HG02610 (cell line): ENCODE measurements at regions not wholly inside any gene's neighbourhood (a gene's known extent, or its start where the extent isn't known, plus 50 kb on each side); places are given as distances from the start of the nearest gene placed in this dataset.
A peak's percentile ranks its signal among the peaks of the same experiment; 100 is the strongest.
"Not testable (repeated sequence)": the region's sequence is repeated elsewhere in the genome, so short reads cannot be mapped to it uniquely, and the experiment has no call there.

Experiments used
- ATAC-seq: cut with Tn5 transposase; IDR thresholded peaks from one replicate; pipeline ENCODE4 v1.9.1; 2021; ENCODE audit warnings: mild to moderate bottlenecking, moderate library complexity; ENCODE audit not compliant: unreplicated experiment

DNA sequence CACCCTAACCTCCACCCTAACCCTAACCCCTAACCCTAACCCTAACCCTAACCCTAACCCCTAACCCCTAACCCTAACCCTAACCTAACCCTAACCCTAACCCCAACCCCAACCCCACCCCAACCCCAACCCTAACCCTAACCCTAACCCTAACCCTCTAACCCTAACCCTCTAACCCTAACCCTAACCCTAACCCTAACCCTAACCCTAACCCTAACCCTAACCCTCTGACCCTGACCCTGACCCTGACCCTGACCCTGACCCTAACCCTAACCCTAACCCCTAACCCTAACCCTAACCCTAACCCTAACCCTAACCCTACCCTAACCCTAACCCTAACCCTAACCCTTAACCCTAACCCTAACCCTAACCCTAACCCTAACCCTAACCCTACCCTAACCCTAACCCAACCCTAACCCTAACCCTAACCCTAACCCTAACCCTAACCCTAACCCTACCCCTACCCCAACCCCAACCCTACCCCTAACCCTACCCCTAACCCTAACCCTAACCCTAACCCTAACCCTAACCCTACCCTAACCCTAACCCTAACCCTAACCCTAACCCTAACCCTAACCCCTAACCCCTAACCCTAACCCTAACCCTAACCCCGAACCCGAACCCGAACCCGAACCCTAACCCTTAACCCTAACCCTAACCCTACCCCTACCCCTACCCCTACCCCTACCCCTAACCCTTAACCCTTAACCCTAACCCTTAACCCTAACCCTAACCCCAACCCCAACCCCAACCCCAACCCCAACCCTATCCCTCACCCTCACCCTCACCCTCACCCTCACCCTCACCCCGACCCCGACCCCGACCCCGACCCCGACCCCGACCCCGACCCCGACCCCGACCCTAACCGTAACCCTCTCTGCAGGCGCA, 186.2 kb upstream of the CHL1 start:
- not testable (repeated sequence) for ATAC-seq

DNA sequence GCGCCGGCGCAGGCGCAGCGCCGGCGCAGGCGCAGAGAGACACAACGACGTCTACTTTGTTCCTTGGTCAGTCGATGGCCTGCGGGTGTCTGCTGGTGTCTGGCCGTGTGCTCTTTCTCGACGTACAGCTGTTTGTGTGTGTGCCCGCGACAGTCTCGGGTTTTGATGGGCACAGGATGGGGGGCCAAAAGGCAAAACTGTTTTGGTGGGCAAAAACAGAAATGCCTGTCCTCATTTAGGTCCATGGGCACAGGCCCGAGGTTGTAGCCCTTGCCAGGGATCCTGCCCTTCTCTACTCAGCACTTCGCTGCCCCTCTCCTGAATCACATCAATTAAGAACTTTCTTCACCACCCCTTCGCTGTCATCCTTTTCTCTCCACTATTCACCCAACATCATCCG, 184.8 kb upstream of the CHL1 start:
- ATAC-seq = no peak

- no peak for ATAC-seq
Measured at GRCh38 chr3:14652-15051, 181.9 kb upstream of the CHL1 start.

- no peak for ATAC-seq
Measured at GRCh38 chr3:16366-16765, 180.2 kb upstream of the CHL1 start.

DNA sequence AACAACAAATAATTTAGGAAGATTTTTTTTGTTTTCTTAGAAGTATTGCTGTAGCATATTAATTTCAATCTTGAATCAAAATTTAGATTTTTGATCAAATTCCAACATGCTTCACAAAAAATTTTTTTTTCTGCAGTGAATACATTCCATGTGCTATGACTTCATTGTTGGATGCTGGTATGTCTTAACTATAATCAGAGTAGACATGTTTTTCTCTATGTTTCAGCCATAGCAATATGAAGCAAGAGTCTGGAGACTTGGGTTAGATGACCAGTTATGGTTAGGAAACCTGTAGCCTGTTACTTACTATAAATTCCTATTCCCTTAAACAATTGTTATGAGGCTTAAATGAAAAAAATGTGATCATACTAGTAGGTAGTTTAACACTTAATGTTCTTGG, 176.1 kb upstream of the CHL1 start:
- no peak for ATAC-seq

- ATAC-seq = no peak
Measured at GRCh38 chr3:24006-24405, 172.6 kb upstream of the CHL1 start.

GRCh38 chr3:25056-25455, 171.5 kb upstream of the CHL1 start:
- no peak for ATAC-seq

DNA sequence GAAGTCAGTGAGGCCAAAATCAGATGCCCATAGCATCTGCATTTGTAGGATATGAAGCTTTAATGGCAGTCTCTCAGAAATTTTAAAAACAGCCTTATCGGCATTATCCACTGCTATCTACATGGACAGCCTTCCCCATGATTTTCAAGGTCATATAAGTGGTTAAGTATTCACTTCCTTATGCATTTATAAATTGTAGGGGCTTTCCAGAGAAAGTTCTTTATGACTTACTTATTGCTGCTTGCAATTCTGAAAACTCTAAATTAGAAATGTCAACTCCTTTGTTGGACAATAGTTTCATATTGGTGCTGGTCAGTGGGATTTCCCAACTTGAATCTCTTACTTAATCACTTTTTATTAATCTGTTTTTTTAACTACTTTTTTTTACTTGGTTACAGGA, 160.6 kb upstream of the CHL1 start:
- ATAC-seq = peak; percentile 45

DNA sequence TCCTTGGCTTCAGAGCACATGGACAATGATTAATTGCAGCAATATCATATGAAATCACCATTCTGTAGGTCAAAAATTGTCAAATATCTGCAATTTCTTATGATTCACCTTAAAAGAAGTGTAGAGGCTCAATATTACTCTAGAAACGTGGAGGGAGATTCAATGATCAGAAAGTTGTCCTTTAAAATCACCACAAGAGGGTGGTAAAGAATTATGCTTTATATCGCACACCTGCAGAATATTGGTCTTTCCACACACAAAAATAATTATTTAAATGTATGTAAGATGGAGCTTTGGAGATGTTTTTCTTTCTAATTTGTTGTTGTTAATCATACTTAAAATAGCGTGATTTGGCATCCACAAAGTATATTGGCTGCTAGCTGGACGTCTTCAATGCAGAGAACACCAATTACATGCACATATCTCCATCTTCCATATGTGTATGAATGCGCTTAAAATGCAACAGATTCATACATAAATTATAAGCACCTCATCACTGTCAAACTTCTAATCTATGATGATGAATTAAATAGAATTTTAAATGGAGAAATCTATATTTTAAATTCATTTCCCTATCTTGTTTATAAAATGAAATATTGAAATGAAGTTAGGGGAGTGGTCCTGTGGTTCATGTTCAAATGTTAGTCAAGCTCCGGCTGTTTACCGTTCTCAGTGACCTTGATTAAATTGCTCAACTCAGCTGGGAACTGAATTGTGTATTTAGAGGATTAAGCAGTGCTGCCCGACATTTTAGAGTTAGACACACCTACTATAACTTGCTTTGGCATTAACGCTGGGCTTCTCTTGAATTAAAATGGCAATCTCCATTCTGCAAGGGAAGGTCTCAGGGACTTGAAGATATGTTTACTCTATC, 153.5 kb upstream of the CHL1 start:
- ATAC-seq = peak; percentile 55

DNA sequence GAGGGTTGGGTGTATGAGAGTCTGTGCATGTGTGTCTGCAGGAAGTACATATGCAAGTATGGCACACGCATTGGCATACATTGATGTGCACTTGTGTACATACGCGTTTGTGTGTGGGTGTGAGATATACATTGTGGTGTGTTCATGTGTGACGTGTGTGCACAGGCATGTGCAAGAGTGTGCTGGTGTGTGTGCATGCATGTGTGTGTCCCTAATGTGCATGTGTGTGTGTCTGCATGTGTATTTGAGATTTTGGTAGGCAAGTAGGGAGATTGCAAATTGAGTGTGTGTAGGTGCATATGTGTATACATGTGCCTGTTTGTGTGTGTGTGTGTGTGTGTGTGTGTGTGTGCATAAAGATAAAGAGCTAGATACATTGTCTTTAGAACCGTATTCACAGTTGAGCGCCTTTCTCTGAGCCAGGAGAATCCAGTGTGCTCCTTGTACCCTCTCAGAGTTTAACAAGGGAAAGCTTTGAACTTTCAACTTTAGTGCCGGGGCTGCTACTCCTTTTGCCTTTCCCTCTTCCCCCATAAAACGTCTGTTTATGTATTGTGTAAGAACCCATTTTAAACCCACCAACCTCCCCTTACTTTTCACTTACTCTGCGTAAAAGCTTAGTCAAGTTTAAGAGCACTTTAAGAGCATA, 152.4 kb upstream of the CHL1 start:
- no peak for ATAC-seq

- ATAC-seq = not testable (repeated sequence)
Measured at GRCh38 chr3:44941-45340, 151.6 kb upstream of the CHL1 start.

- no peak for ATAC-seq
Measured at GRCh38 chr3:46576-46975, 150.0 kb upstream of the CHL1 start.

DNA sequence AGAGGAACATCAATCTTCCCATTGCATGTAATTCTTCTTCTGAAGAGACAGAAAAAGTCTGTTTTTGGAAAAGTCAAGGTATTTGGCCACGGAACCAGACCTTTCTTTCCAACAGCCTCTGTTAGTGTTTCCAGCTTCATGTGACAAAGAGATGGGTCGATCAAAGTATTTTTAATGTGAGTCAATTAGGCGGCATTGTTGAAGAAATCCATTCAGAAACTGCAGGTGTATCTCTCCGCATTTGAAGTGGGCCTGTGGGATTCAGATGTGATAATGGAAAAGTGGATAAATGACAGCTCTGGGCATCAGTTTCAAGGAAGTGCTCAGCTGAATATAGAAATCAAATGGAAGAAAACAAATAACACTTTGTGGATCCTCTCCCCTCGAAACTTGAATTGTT, 143.1 kb upstream of the CHL1 start:
- ATAC-seq = not testable (repeated sequence)

- ATAC-seq = no peak
Measured at GRCh38 chr3:54240-54639, 142.3 kb upstream of the CHL1 start.

- no peak for ATAC-seq
Measured at GRCh38 chr3:56672-57071, 139.9 kb upstream of the CHL1 start.

- no peak for ATAC-seq
Measured at GRCh38 chr3:59854-60253, 136.7 kb upstream of the CHL1 start.

GRCh38 chr3:63095-63765, 133.3 kb upstream of the CHL1 start:
- ATAC-seq = no peak

DNA sequence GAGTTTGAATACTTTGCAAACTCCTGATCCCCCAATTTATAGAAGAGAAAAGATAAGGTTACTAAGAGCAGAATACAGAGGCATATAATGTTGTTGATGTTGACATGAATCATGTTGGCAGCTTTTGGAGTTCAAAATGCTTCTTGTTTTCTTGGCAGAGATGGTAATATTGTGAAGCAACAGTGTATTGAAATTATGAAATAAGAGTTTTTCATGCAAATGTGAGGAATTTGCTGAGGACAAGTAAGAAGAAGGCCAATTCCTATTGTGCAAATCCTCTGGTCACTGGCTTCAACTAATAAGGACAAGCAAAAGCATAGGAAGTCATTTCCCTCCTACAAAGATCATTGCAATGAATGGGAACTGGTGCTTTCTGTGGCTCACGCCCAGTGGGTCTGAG, 126.9 kb upstream of the CHL1 start:
- ATAC-seq = no peak

GRCh38 chr3:72776-73175, 123.8 kb upstream of the CHL1 start:
- ATAC-seq = no peak

DNA sequence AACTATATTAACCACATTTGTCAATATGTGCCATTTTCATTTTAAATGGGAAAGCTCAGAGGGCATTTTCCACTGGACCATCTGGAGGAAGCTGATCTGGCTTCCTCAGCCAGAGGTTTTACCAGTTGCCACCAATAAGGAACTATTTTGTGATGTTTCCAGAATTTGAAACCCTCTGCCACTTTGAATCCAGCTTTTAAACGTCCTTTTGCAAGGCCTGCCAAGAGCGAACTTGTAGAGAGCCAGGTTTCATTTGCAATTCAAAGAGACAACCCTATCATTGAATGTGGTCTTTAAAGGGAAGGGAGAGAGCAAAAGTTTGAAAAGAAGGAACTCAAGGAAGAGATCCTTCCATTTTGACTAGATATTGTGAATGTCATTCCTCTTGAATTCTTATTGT, 123.3 kb upstream of the CHL1 start:
- ATAC-seq = no peak

- ATAC-seq = no peak
Measured at GRCh38 chr3:74676-75243, 121.8 kb upstream of the CHL1 start.
